ENCODE measurements at regions not wholly inside any gene's neighbourhood (a gene's known extent, or its start where the extent isn't known, plus 50 kb on each side); places are given as distances from the start of the nearest gene placed in this dataset.

- TF ChIP-seq RAD21 (IDR thresholded peaks at IDR 0.05) (no peak), CTCF (IDR thresholded peaks at IDR 0.05; ENCODE audit: low read depth, low read length, missing input control) (no peak), ZBTB33 (IDR thresholded peaks at IDR 0.05) (no peak), JUND (IDR thresholded peaks at IDR 0.05) (no peak), YY1 (IDR thresholded peaks at IDR 0.05) (no peak), MAX (IDR thresholded peaks at IDR 0.05) (no peak), REST (IDR thresholded peaks at IDR 0.05) (no peak), RXRA (IDR thresholded peaks at IDR 0.05) (no peak), EGR1 (IDR thresholded peaks at IDR 0.05; ENCODE audit: low read depth in 2 of 2) (no peak), GABPA (IDR thresholded peaks at IDR 0.05 in 1 of 2, conservative IDR thresholded peaks at IDR 0.05 in 1 of 2) (no peak), SP1 (IDR thresholded peaks at IDR 0.05) (no peak), TAF1 (conservative IDR thresholded peaks at IDR 0.05) (no peak), FOXA1 (IDR thresholded peaks at IDR 0.05) (no peak), ATF3 (IDR thresholded peaks at IDR 0.05) (no peak)
Observed at GRCh38 chr9:717722-718121, 123.8 kb upstream of the DMRT1 start.
